SK-N-SH treated with all-trans-retinoic acid at 6 μM for 48 hours (cell line): ENCODE measurements at regions not wholly inside any gene's neighbourhood (a gene's known extent, or its start where the extent isn't known, plus 50 kb on each side); places are given as distances from the start of the nearest gene placed in this dataset.

Source experiments
- ATAC-seq: fragments of 200-7000 bp; cut with Tn5 transposase; 3 replicates; pipeline ENCODE4 v1.9.1; 2020; ENCODE audit warnings: mild to moderate bottlenecking, moderate library complexity
- ARNTL ChIP-seq: fragments of 450-650 bp; formaldehyde crosslinking; IDR thresholded peaks from 2 replicates; pipeline ENCODE4 v1.5.0; 2020; ENCODE audit warnings: low read depth, mild to moderate bottlenecking, moderate library complexity, borderline replicate concordance
- BACH2 ChIP-seq: fragments of 250-450 bp; sonication (Bioruptor Pico); IDR thresholded peaks from 2 replicates; pipeline ENCODE4 v1.9.0; 2021; ENCODE audit warnings: mild to moderate bottlenecking, borderline replicate concordance
- CSDC2 ChIP-seq: fragments of 250-450 bp; sonication (Bioruptor Pico); IDR thresholded peaks from 2 replicates; pipeline ENCODE4 v1.5.0; 2020; ENCODE audit warnings: mild to moderate bottlenecking, moderate library complexity
- CSRNP3 ChIP-seq: fragments of 250-450 bp; sonication (Bioruptor Pico); IDR thresholded peaks from 2 replicates; pipeline ENCODE4 v1.5.1; 2021; ENCODE audit warnings: mild to moderate bottlenecking, moderate library complexity
- ESRRG ChIP-seq: fragments of 250-450 bp; sonication (Bioruptor Pico); IDR thresholded peaks from 2 replicates; pipeline ENCODE4 v1.6.1; 2021; ENCODE audit warnings: mild to moderate bottlenecking
- GLIS3 ChIP-seq: fragments of 250-450 bp; sonication (Bioruptor Pico); IDR thresholded peaks from 2 replicates; pipeline ENCODE4 v1.5.0; 2020; ENCODE audit warnings: mild to moderate bottlenecking, moderate library complexity
- ISL1 ChIP-seq: fragments of 250-450 bp; sonication (Bioruptor Pico); IDR thresholded peaks from 2 replicates; pipeline ENCODE4 v2.1.2; 2022; ENCODE audit warnings: mild to moderate bottlenecking, moderate library complexity
- OSR1 ChIP-seq: fragments of 250-450 bp; sonication (Bioruptor Pico); IDR thresholded peaks from 2 replicates; pipeline ENCODE4 v1.8.0; 2022; ENCODE audit warnings: moderate library complexity, mild to moderate bottlenecking, inconsistent platforms
- PPARA ChIP-seq: fragments of 250-450 bp; sonication (Bioruptor Pico); IDR thresholded peaks from 2 replicates; pipeline ENCODE4 v1.5.0; 2020; ENCODE audit warnings: mild to moderate bottlenecking, borderline replicate concordance
- TCF4 ChIP-seq: fragments of 250-450 bp; sonication (Bioruptor Pico); IDR thresholded peaks from 2 replicates; pipeline ENCODE4 v1.8.0; 2021; ENCODE audit warnings: mild to moderate bottlenecking, moderate library complexity, borderline replicate concordance
- ZC3H10 ChIP-seq: fragments of 250-450 bp; sonication (Bioruptor Pico); IDR thresholded peaks from 2 replicates; pipeline ENCODE4 v1.5.1; 2021; ENCODE audit warnings: mild to moderate bottlenecking, moderate library complexity
- ZFP3 ChIP-seq: fragments of 250-450 bp; sonication (Bioruptor Pico); IDR thresholded peaks from 2 replicates; pipeline ENCODE4 v1.5.0; 2020; ENCODE audit warnings: mild to moderate bottlenecking, moderate library complexity
- ZFP30 ChIP-seq: fragments of 450-650 bp; formaldehyde crosslinking; IDR thresholded peaks from 2 replicates; pipeline ENCODE4 v1.5.0; 2022; ENCODE audit warnings: mild to moderate bottlenecking, moderate library complexity
- ZNF565 ChIP-seq: fragments of 450-650 bp; formaldehyde crosslinking; conservative IDR thresholded peaks from 2 replicates; pipeline ENCODE4 v1.5.0; 2020; ENCODE audit warnings: low read depth, mild to moderate bottlenecking, moderate library complexity
- ZNF70 ChIP-seq: fragments of 450-650 bp; formaldehyde crosslinking; IDR thresholded peaks from 2 replicates; pipeline ENCODE4 v1.5.0; 2020; ENCODE audit warnings: mild to moderate bottlenecking, moderate library complexity
- TF ChIP-seq, protein P1 (sequence below): fragments of 250-450 bp; sonication (Bioruptor Pico); IDR thresholded peaks from 2 replicates; pipeline ENCODE4 v1.5.0; 2020; ENCODE audit warnings: mild to moderate bottlenecking, moderate library complexity
- TF ChIP-seq, protein P2 (sequence below): fragments of 250-450 bp; sonication (Bioruptor Pico); IDR thresholded peaks from 2 replicates; pipeline ENCODE4 v1.5.1; 2020; ENCODE audit warnings: low read depth, mild to moderate bottlenecking, moderate library complexity
- TF ChIP-seq, protein P3 (sequence below): fragments of 250-450 bp; sonication (Bioruptor Pico); IDR thresholded peaks from 2 replicates; pipeline ENCODE4 v1.8.0; 2020; ENCODE audit warnings: mild to moderate bottlenecking, moderate library complexity, borderline replicate concordance

- no peak for TF ChIP-seq OSR1 (CRISPR knock-in tag)
- no peak for ATAC-seq
These were observed 517.9 kb upstream of the SMIM21 start for GRCh38 chr18:75945265-75945933.

DNA sequence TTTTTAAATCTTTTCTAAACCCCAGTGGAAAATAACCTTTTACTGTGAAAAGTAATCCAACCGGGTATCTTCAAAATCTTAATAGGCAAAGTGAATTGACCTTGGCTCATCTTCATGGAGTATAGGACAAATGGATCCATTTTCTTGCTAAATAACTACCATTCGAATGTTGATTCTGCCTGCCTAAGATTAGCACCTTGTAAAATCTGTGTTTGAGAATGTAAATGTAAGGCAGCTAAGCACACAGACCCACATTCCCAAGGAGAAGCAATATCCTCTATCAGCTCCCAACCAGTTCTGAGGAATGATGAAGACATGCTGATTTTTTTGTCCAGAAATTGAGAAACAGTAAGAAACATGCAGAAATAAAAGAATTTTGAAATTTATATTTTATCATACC, 509.8 kb upstream of the SMIM21 start:
- ATAC-seq = no peak
- TF ChIP-seq BACH2 (CRISPR knock-in tag) (no peak), TCF4 (CRISPR knock-in tag) (no peak), ZFP30 (no peak), ISL1 (CRISPR knock-in tag) (no peak), CSRNP3 (CRISPR knock-in tag) (no peak), ZC3H10 (CRISPR knock-in tag) (no peak), GLIS3 (no peak), CSDC2 (CRISPR knock-in tag) (no peak), ZNF565 (CRISPR knock-in tag) (no peak), ZFP3 (CRISPR knock-in tag) (no peak)
- TF ChIP-seq, protein P1, sequence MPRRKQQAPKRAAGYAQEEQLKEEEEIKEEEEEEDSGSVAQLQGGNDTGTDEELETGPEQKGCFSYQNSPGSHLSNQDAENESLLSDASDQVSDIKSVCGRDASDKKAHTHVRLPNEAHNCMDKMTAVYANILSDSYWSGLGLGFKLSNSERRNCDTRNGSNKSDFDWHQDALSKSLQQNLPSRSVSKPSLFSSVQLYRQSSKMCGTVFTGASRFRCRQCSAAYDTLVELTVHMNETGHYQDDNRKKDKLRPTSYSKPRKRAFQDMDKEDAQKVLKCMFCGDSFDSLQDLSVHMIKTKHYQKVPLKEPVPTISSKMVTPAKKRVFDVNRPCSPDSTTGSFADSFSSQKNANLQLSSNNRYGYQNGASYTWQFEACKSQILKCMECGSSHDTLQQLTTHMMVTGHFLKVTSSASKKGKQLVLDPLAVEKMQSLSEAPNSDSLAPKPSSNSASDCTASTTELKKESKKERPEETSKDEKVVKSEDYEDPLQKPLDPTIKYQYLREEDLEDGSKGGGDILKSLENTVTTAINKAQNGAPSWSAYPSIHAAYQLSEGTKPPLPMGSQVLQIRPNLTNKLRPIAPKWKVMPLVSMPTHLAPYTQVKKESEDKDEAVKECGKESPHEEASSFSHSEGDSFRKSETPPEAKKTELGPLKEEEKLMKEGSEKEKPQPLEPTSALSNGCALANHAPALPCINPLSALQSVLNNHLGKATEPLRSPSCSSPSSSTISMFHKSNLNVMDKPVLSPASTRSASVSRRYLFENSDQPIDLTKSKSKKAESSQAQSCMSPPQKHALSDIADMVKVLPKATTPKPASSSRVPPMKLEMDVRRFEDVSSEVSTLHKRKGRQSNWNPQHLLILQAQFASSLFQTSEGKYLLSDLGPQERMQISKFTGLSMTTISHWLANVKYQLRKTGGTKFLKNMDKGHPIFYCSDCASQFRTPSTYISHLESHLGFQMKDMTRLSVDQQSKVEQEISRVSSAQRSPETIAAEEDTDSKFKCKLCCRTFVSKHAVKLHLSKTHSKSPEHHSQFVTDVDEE (CRISPR knock-in tag) = no peak
- TF ChIP-seq, protein P2, sequence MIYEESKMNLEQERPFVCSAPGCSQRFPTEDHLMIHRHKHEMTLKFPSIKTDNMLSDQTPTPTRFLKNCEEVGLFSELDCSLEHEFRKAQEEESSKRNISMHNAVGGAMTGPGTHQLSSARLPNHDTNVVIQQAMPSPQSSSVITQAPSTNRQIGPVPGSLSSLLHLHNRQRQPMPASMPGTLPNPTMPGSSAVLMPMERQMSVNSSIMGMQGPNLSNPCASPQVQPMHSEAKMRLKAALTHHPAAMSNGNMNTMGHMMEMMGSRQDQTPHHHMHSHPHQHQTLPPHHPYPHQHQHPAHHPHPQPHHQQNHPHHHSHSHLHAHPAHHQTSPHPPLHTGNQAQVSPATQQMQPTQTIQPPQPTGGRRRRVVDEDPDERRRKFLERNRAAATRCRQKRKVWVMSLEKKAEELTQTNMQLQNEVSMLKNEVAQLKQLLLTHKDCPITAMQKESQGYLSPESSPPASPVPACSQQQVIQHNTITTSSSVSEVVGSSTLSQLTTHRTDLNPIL (CRISPR knock-in tag) = no peak
- TF ChIP-seq, protein P3, sequence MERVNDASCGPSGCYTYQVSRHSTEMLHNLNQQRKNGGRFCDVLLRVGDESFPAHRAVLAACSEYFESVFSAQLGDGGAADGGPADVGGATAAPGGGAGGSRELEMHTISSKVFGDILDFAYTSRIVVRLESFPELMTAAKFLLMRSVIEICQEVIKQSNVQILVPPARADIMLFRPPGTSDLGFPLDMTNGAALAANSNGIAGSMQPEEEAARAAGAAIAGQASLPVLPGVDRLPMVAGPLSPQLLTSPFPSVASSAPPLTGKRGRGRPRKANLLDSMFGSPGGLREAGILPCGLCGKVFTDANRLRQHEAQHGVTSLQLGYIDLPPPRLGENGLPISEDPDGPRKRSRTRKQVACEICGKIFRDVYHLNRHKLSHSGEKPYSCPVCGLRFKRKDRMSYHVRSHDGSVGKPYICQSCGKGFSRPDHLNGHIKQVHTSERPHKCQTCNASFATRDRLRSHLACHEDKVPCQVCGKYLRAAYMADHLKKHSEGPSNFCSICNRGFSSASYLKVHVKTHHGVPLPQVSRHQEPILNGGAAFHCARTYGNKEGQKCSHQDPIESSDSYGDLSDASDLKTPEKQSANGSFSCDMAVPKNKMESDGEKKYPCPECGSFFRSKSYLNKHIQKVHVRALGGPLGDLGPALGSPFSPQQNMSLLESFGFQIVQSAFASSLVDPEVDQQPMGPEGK = no peak
- TF ChIP-seq, all 23 proteins: peak for 0

GRCh38 chr18:75936862-75937261, 509.4 kb upstream of the SMIM21 start:
- no peak for TF ChIP-seq ARNTL (CRISPR knock-in tag)
- no peak for TF ChIP-seq TCF4 (CRISPR knock-in tag)
- TF ChIP-seq CSRNP3 (CRISPR knock-in tag) = no peak
- TF ChIP-seq PPARA (CRISPR knock-in tag) = no peak
- no peak for ATAC-seq

- ATAC-seq = no peak
- no peak for TF ChIP-seq ESRRG (CRISPR knock-in tag)
- no peak for TF ChIP-seq CSDC2 (CRISPR knock-in tag)
- no peak for TF ChIP-seq GLIS3
- no peak for TF ChIP-seq ZNF70 (CRISPR knock-in tag)
- TF ChIP-seq ARNTL (CRISPR knock-in tag) = no peak
- TF ChIP-seq PPARA (CRISPR knock-in tag) = no peak
- no peak for TF ChIP-seq ZFP30
- TF ChIP-seq CSRNP3 (CRISPR knock-in tag) = no peak
- no peak for TF ChIP-seq BACH2 (CRISPR knock-in tag)
- TF ChIP-seq, all 23 proteins: peak for 0
These were observed 503.6 kb upstream of the SMIM21 start for GRCh38 chr18:75931079-75931478.
